H1 (cell line): ENCODE measurements at regions not wholly inside any gene's neighbourhood (a gene's known extent, or its start where the extent isn't known, plus 50 kb on each side); places are given as distances from the start of the nearest gene placed in this dataset.

Experiments
- CTCF ChIA-PET: fragments of 300-600 bp; sonication (Branson Sonifier 250); formaldehyde crosslinking; loops from one replicate; lab custom pipeline; 2021; ENCODE audit not compliant: partially characterized antibody; lab: Charles Lee
- POLR2A ChIA-PET: fragments of 300-600 bp; sonication (Branson Sonifier 250); formaldehyde crosslinking; loops from one replicate; lab custom pipeline; 2021; ENCODE audit warnings: inconsistent platforms; ENCODE audit not compliant: partially characterized antibody; lab: Charles Lee
- DNase-seq, 2 experiments: peaks; one replicate each; pipeline versions ENCODE4 v3.0.0 to v3.0.0-alpha.2; 2010 to 2022; ENCODE audit warnings: low spot score in 2 of 2, low read depth in 1 of 2, mixed read lengths in 1 of 2
- FAIRE-seq: peaks from 2 replicates; lab custom pipeline; 2011; peaks lifted over from hg19 to GRCh38; lab: Jason Lieb, UNC
- H2AFZ ChIP-seq: 2 replicates; pipeline ENCODE4 v1.8.1; 2012; ENCODE audit warnings: low read length, inconsistent platforms
- H2AK5ac ChIP-seq: 2 replicates; pipeline ENCODE4 v1.6.1; 2013; ENCODE audit warnings: low read depth, low read length
- H2BK120ac ChIP-seq: replicated peaks from 2 replicates; pipeline ENCODE3; 2013; ENCODE audit warnings: low read depth, low read length, inconsistent platforms
- H2BK12ac ChIP-seq: 2 replicates; pipeline ENCODE4 v1.6.1; 2013; ENCODE audit warnings: low read depth, low read length
- H2BK15ac ChIP-seq: 2 replicates; pipeline ENCODE4 v1.6.1; 2013; ENCODE audit warnings: low read length
- H2BK20ac ChIP-seq: 2 replicates; pipeline ENCODE4 v1.6.1; 2013; ENCODE audit warnings: low read length
- H2BK5ac ChIP-seq: 2 replicates; pipeline ENCODE4 v1.6.1; 2013; ENCODE audit warnings: low read depth, low read length
- H3K14ac ChIP-seq: 2 replicates; pipeline ENCODE4 v1.6.1; 2013; ENCODE audit warnings: inconsistent platforms; ENCODE audit not compliant: insufficient read length
- H3K18ac ChIP-seq: 2 replicates; pipeline ENCODE4 v1.6.1; 2013; ENCODE audit warnings: low read length; ENCODE audit errors: extremely low read depth
- H3K23ac ChIP-seq: 2 replicates; pipeline ENCODE4 v1.6.1; 2013; ENCODE audit warnings: inconsistent platforms; ENCODE audit not compliant: insufficient read length
- H3K23me2 ChIP-seq: 2 replicates; pipeline ENCODE4 v1.6.1; 2013; ENCODE audit warnings: low read depth, low read length
- H3K27ac ChIP-seq: 2 replicates; pipeline ENCODE4 v1.6.1; 2011; ENCODE audit warnings: low read depth, low read length, inconsistent platforms
- H3K27me3 ChIP-seq, 4 experiments: replicated peaks in 1 of 4; 1 replicate in 1 of 4; 2 replicates in 3 of 4; pipeline versions ENCODE4 v1.6.1 to v1.8.1; 2011 to 2013; ENCODE audit warnings: low read length in 3 of 4, mild to moderate bottlenecking in 3 of 4, inconsistent platforms in 2 of 4, mixed read lengths in 2 of 4, moderate library complexity in 1 of 4; ENCODE audit not compliant: control insufficient read depth in 3 of 4, insufficient read depth in 3 of 4; ENCODE audit errors: extremely low read depth in 1 of 4
- H3K36me3 ChIP-seq, 4 experiments: 2 replicates each; pipeline versions ENCODE4 v1.6.1 to v1.8.1; 2011 to 2013; ENCODE audit warnings: mild to moderate bottlenecking in 4 of 4, low read length in 3 of 4, moderate library complexity in 2 of 4, control low read depth in 1 of 4, inconsistent platforms in 1 of 4; ENCODE audit not compliant: insufficient read depth in 4 of 4, control insufficient read depth in 2 of 4
- H3K4ac ChIP-seq: replicated peaks from 2 replicates; pipeline ENCODE3; 2013; ENCODE audit warnings: low read length, low read depth, mixed read lengths, inconsistent platforms; ENCODE audit not compliant: insufficient read length
- H3K4me1 ChIP-seq, 4 experiments: replicated peaks in 1 of 4; 1 replicate in 1 of 4; 2 replicates in 3 of 4; pipeline versions ENCODE4 v1.6.1 to v1.8.1; 2011 to 2013; ENCODE audit warnings: low read length in 3 of 4, inconsistent platforms in 2 of 4, mixed read lengths in 1 of 4; ENCODE audit not compliant: insufficient read depth in 4 of 4, control insufficient read depth in 3 of 4
- H3K4me2 ChIP-seq, 2 experiments: 2 replicates each; pipeline versions ENCODE4 v1.6.1 to v1.8.1; 2011 to 2013; ENCODE audit warnings: low read depth in 2 of 2, low read length in 2 of 2, control low read depth in 1 of 2, inconsistent platforms in 1 of 2, mild to moderate bottlenecking in 1 of 2; ENCODE audit not compliant: insufficient read depth in 1 of 2
- H3K4me3 ChIP-seq, 4 experiments: fragments of 200-600, 300-600 bp in 1 of 4; sonication (generic), shearing (Covaris generic), sonication (Bioruptor Twin) in 1 of 4; 2 replicates each; pipeline versions ENCODE4 v1.5.1 to v1.8.1; 2011 to 2016; ENCODE audit warnings: low read length in 4 of 4, low read depth in 3 of 4, control low read depth in 2 of 4, inconsistent platforms in 2 of 4, mild to moderate bottlenecking in 2 of 4, mixed read lengths in 1 of 4, moderate library complexity in 1 of 4; ENCODE audit not compliant: insufficient read depth in 2 of 4; ENCODE audit errors: extremely low read depth in 1 of 4
- H3K56ac ChIP-seq: replicated peaks from 2 replicates; pipeline ENCODE3; 2013; ENCODE audit warnings: low read depth, mild to moderate bottlenecking, mixed read lengths, low read length, inconsistent platforms; ENCODE audit not compliant: insufficient read length
- H3K79me1 ChIP-seq: 2 replicates; pipeline ENCODE4 v1.6.1; 2013; ENCODE audit warnings: low read depth, low read length, control low read depth
- H3K79me2 ChIP-seq, 2 experiments: 2 replicates each; pipeline versions ENCODE4 v1.6.1 to v1.8.1; 2012 to 2013; ENCODE audit warnings: low read length in 2 of 2, mild to moderate bottlenecking in 2 of 2, inconsistent platforms in 1 of 2; ENCODE audit not compliant: insufficient read depth in 2 of 2, control insufficient read depth in 1 of 2
- H3K9ac ChIP-seq, 4 experiments: replicated peaks in 1 of 4; 1 replicate in 1 of 4; 2 replicates in 3 of 4; pipeline versions ENCODE4 v1.6.1 to v1.8.1; 2011 to 2013; ENCODE audit warnings: low read depth in 3 of 4, low read length in 3 of 4, control low read depth in 2 of 4, mild to moderate bottlenecking in 2 of 4, moderate library complexity in 2 of 4, inconsistent platforms in 1 of 4; ENCODE audit errors: extremely low read depth in 1 of 4
- H3K9me3 ChIP-seq, 2 experiments: 2 replicates each; pipeline versions ENCODE4 v1.6.1 to v1.8.1; 2012 to 2013; ENCODE audit warnings: mild to moderate bottlenecking in 2 of 2, moderate library complexity in 2 of 2, control low read depth in 1 of 2, inconsistent platforms in 1 of 2, low read depth in 1 of 2, low read length in 1 of 2, mixed read lengths in 1 of 2; ENCODE audit not compliant: insufficient read depth in 2 of 2
- H4K20me1 ChIP-seq, 2 experiments: replicated peaks in 1 of 2; 2 replicates each; pipeline versions ENCODE3 to v1.8.1; 2011 to 2013; ENCODE audit warnings: inconsistent platforms in 2 of 2, low read length in 2 of 2, mild to moderate bottlenecking in 1 of 2; ENCODE audit not compliant: insufficient read depth in 2 of 2, control insufficient read depth in 1 of 2
- H4K5ac ChIP-seq: 2 replicates; pipeline ENCODE4 v1.6.1; 2013; ENCODE audit warnings: low read length, low read depth, mixed read lengths, inconsistent platforms; ENCODE audit not compliant: insufficient read length
- H4K8ac ChIP-seq: 2 replicates; pipeline ENCODE4 v1.8.0; 2013; ENCODE audit warnings: mild to moderate bottlenecking, moderate library complexity, low read length, inconsistent platforms; ENCODE audit not compliant: insufficient read depth; ENCODE audit errors: extremely low read depth
- H4K91ac ChIP-seq: replicated peaks from 2 replicates; pipeline ENCODE3; 2013; ENCODE audit warnings: low read length, mixed read lengths, inconsistent platforms; ENCODE audit not compliant: insufficient read length
- WGBS, 2 experiments: shearing (Covaris generic) in 1 of 2; methylation state at CpG; one replicate each; pipeline versions ENCODE4 v1.1.6 to v1.1.7; 2013 to 2015; ENCODE audit warnings: low lambda C conversion rate in 2 of 2, mixed read lengths in 2 of 2, inconsistent platforms in 1 of 2, low coverage in 1 of 2, missing lambda C conversion rate in 1 of 2; ENCODE audit not compliant: insufficient replicate concordance in 2 of 2, insufficient coverage in 1 of 2, insufficient read length in 1 of 2; ENCODE audit errors: extremely low coverage in 1 of 2, missing lambda C conversion rate in 1 of 2; 5-methylcytosine and 5-hydroxymethylcytosine counted together

- H3K56ac ChIP-seq: no peak overlapping the region
- POLR2A ChIA-PET: no interaction called here
- H3K18ac ChIP-seq: no peak overlapping the region
- no peak overlapping the region for H2BK120ac ChIP-seq
- H3K4me1 ChIP-seq: no peaks in the 10 kb centered on the region
- no peaks in the 10 kb centered on the region for H3K36me3 ChIP-seq
- H2BK20ac ChIP-seq: no peak overlapping the region
- no peak overlapping the region for H4K91ac ChIP-seq
- H3K23ac ChIP-seq: no peak overlapping the region
- no peak overlapping the region for H2AK5ac ChIP-seq
- no peak overlapping the region for H3K4ac ChIP-seq
- no peak overlapping the region for H4K5ac ChIP-seq
- no peak overlapping the region for H3K4me3 ChIP-seq
- no peaks in the 10 kb centered on the region for H3K79me1 ChIP-seq
- no peak overlapping the region for H2BK15ac ChIP-seq
- CTCF ChIA-PET: no interaction called here
- H3K23me2 ChIP-seq: no peaks in the 10 kb centered on the region
- DNase-seq: no peak
- 92% methylated on average over 4 of the region's 4 CpGs; no CpG with 5 or more reads in 1 of the 2 experiments for WGBS, 2 experiments
- H3K4me2 ChIP-seq: no peak overlapping the region
- no peak overlapping the region for H3K9ac ChIP-seq
- no peaks in the 10 kb centered on the region for H3K27me3 ChIP-seq
- H2BK12ac ChIP-seq: no peak overlapping the region
- no peak overlapping the region for H3K14ac ChIP-seq
- H2BK5ac ChIP-seq: no peak overlapping the region
- H4K20me1 ChIP-seq: no peaks in the 10 kb centered on the region
- no peaks in the 10 kb centered on the region for H3K79me2 ChIP-seq
- no peak for FAIRE-seq
- no peak overlapping the region for H3K27ac ChIP-seq
- H4K8ac ChIP-seq: no peak overlapping the region
- no peak overlapping the region for H2AFZ ChIP-seq
- peaks cover 7% of the 10 kb centered on the region in 2 experiments; a peak in 2 of 4 replicates for H3K9me3 ChIP-seq
Observed at GRCh38 chr4:153045111-153045982, 109.2 kb downstream of the FHDC1 start.
